OCI-LY3 (cell line): ENCODE measurements at regions not wholly inside any gene's neighbourhood (a gene's known extent, or its start where the extent isn't known, plus 50 kb on each side); places are given as distances from the start of the nearest gene placed in this dataset.

ENCODE experiments used
- H2AFZ ChIP-seq: fragments of 200-600, 300-600 bp; shearing (Covaris generic); 2 replicates; pipeline ENCODE4 v1.6.0; 2014; ENCODE audit warnings: antibody characterized with exemption, low read depth, low read length
- H3K27ac ChIP-seq: fragments of 200-600, 300-600 bp; sonication (generic); 2 replicates; pipeline ENCODE4 v1.5.1; 2014; ENCODE audit warnings: mild to moderate bottlenecking, low read length, moderate library complexity, mixed read lengths
- H3K27me3 ChIP-seq: fragments of 200-600, 300-600 bp; sonication (generic); 2 replicates; pipeline ENCODE4 v1.6.1; 2014; ENCODE audit warnings: low read depth, low read length, mixed read lengths
- H3K36me3 ChIP-seq: fragments of 200-600, 300-600 bp; sonication (generic); replicated peaks from 2 replicates; pipeline ENCODE3; 2014; ENCODE audit warnings: low read depth, low read length, mixed read lengths
- H3K4me1 ChIP-seq: fragments of 300-600, 200-600 bp; sonication (generic); 2 replicates; pipeline ENCODE4 v1.6.1; 2014; ENCODE audit warnings: low read length, mixed read lengths
- H3K4me2 ChIP-seq: fragments of 200-600, 300-600 bp; sonication (generic); 2 replicates; pipeline ENCODE4 v1.6.1; 2014; ENCODE audit warnings: low read length, mixed read lengths
- H3K4me3 ChIP-seq: fragments of 300-600, 200-600 bp; sonication (generic); 2 replicates; pipeline ENCODE4 v1.5.1; 2014; ENCODE audit warnings: antibody characterized with exemption, mild to moderate bottlenecking, low read length, moderate library complexity
- H3K79me2 ChIP-seq: fragments of 300-600, 200-600 bp; shearing (Covaris generic); 2 replicates; pipeline ENCODE4 v1.6.1; 2014; ENCODE audit warnings: mild to moderate bottlenecking, low read length, mixed read lengths
- H3K9ac ChIP-seq: fragments of 300-600, 200-600 bp; shearing (Covaris generic); 2 replicates; pipeline ENCODE4 v1.6.0; 2014; ENCODE audit warnings: mild to moderate bottlenecking, low read length, moderate library complexity
- H3K9me3 ChIP-seq: fragments of 200-600, 300-600 bp; shearing (Covaris generic); 2 replicates; pipeline ENCODE4 v1.6.1; 2014; ENCODE audit warnings: low read length, mixed read lengths; ENCODE audit not compliant: insufficient read depth
- H4K20me1 ChIP-seq: fragments of 200-600, 300-600 bp; sonication (generic); 2 replicates; pipeline ENCODE4 v1.6.1; 2016; ENCODE audit warnings: low read length, mixed read lengths; ENCODE audit not compliant: insufficient read depth
- EZH2phosphoT487 ChIP-seq: fragments of 200-600 bp; shearing (Covaris generic); IDR thresholded peaks from 2 replicates; pipeline ENCODE4 v1.6.1; 2018; ENCODE audit warnings: antibody characterized with exemption, mixed run types, low read depth
- TF ChIP-seq, protein P1 (sequence below): fragments of 200-600, 300-600 bp; sonication (generic); IDR thresholded peaks from 2 replicates; pipeline ENCODE4 v1.5.1; 2014; ENCODE audit warnings: antibody characterized with exemption, low read length, low read depth

DNA sequence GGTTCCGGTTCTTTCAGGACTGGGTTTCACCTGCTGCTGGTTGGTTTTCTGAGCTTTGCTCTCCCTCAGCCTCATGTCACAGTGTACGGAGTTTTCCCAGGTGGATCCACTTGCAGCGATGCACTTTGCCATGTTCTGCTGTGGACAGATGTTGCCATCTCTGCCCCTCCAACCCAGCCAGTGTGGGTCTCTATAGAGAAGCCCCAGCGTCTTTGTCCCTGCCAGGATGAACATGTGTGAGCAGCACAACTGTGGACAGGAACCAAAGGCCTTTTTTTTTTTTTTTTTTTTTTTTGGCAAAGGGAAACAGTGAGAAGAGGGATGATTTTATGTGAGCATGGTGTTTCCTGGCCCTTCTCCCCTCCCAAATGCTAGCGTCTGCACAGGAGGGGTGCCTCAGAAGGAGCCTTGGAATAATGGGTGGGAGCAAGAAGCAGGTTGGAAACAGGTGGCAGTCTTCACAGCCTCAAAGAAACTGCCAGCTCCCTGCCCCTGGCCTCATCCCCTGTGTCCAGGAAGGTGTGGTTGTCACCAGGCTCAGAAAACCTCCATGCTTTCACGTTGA lies 106.5 kb downstream of the RPS24 start:
- Histone ChIP-seq H4K20me1 (no peaks in the 10 kb centered on the region), H3K4me1 (no peaks in the 10 kb centered on the region), H3K9me3 (no peaks in the 10 kb centered on the region), H3K4me3 (no peak overlapping the region), H2AFZ (no peak overlapping the region), H3K79me2 (no peaks in the 10 kb centered on the region), H3K9ac (no peak overlapping the region), H3K27ac (no peak overlapping the region), H3K4me2 (no peak overlapping the region), H3K36me3 (no peaks in the 10 kb centered on the region), H3K27me3 (peaks cover 10% of the 10 kb centered on the region; the same call in 1 of the 2 replicates)
- no peak for TF ChIP-seq EZH2phosphoT487
- TF ChIP-seq, protein P1, sequence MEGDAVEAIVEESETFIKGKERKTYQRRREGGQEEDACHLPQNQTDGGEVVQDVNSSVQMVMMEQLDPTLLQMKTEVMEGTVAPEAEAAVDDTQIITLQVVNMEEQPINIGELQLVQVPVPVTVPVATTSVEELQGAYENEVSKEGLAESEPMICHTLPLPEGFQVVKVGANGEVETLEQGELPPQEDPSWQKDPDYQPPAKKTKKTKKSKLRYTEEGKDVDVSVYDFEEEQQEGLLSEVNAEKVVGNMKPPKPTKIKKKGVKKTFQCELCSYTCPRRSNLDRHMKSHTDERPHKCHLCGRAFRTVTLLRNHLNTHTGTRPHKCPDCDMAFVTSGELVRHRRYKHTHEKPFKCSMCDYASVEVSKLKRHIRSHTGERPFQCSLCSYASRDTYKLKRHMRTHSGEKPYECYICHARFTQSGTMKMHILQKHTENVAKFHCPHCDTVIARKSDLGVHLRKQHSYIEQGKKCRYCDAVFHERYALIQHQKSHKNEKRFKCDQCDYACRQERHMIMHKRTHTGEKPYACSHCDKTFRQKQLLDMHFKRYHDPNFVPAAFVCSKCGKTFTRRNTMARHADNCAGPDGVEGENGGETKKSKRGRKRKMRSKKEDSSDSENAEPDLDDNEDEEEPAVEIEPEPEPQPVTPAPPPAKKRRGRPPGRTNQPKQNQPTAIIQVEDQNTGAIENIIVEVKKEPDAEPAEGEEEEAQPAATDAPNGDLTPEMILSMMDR: no peak

DNA sequence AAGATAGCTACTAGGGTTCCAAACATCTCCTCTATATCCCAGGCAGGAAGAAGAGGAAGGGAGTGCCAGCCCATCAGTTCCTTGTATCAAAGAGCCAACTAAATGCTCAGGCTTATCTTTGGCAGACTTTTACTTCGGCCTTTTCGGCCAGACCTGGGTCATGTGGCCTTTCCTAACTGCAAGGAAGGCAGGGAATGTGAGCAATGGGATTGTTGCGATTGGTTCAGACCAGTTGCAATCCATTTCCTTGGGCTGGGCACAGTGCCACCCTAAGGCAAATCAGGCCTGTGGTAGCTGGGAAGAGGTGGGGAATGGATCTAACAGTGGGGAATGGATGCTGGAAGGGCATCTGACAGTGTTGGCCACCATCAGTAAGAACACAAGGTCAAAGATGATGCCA lies 109.9 kb downstream of the RPS24 start:
- Histone ChIP-seq H3K27ac (no peak overlapping the region), H3K9ac (no peak overlapping the region), H3K79me2 (no peaks in the 10 kb centered on the region), H2AFZ (no peak overlapping the region), H3K4me3 (no peak overlapping the region), H3K9me3 (no peaks in the 10 kb centered on the region), H3K4me1 (no peaks in the 10 kb centered on the region), H3K4me2 (no peak overlapping the region), H4K20me1 (no peaks in the 10 kb centered on the region), H3K36me3 (no peaks in the 10 kb centered on the region), H3K27me3 (no peaks in the 10 kb centered on the region)
- TF ChIP-seq EZH2phosphoT487: no peak
- TF ChIP-seq, protein P1: no peak

DNA sequence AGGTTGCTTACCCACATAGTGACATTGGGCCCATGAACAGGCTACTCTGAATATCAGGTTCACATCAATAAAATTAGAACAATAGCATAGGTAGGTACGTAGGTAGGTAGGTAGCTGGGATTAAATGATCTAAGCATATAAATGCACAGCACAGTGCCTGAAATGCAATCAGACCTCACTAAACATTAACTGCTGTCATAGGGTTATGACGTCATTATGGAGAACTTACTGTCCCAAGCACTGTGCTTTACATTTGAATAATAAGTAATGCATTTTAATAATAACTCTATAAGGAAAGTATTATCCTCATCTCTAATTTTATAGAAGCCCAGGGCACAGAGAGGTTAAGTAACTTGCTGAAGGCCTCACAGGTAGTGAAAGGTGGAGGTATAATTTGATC lies 112.5 kb downstream of the RPS24 start:
- TF ChIP-seq, protein P1: no peak
- no peak for TF ChIP-seq EZH2phosphoT487
- H3K27ac ChIP-seq: no peak overlapping the region

DNA sequence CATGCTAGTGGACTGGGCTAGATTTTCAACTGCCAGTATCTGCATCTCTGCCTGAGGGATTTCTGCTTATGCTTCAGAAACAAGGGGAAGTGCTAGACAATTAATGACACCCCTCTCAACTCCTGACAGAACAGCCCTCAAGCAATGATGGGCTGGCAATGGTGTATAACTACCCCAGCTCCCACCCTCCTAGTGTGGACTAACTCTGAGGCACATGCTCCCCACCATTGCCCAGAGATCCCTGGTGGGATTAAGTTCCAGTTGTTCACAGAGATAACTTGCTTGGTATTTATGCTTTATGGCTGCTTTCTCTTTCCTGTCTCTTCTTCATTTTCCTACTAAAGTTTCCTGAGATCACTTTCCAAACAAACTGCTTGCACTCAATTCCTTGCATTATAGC lies 113.5 kb downstream of the RPS24 start:
- Histone ChIP-seq H3K4me2 (no peak overlapping the region), H3K9ac (no peak overlapping the region), H3K27ac (no peak overlapping the region), H4K20me1 (no peaks in the 10 kb centered on the region), H3K36me3 (no peaks in the 10 kb centered on the region), H3K4me1 (no peaks in the 10 kb centered on the region), H2AFZ (no peak overlapping the region), H3K79me2 (no peaks in the 10 kb centered on the region), H3K9me3 (no peaks in the 10 kb centered on the region), H3K27me3 (no peaks in the 10 kb centered on the region), H3K4me3 (no peak overlapping the region)
- TF ChIP-seq, protein P1: no peak
- no peak for TF ChIP-seq EZH2phosphoT487

More for the DNA sequence above, 112.5 kb downstream of the RPS24 start:
- Histone ChIP-seq H3K9ac (no peak overlapping the region), H3K4me1 (no peaks in the 10 kb centered on the region), H3K36me3 (no peaks in the 10 kb centered on the region), H3K4me2 (no peak overlapping the region), H3K4me3 (no peak overlapping the region), H3K79me2 (no peaks in the 10 kb centered on the region), H3K9me3 (no peaks in the 10 kb centered on the region), H2AFZ (no peak overlapping the region), H4K20me1 (no peaks in the 10 kb centered on the region), H3K27me3 (no peaks in the 10 kb centered on the region)
